Left forelimb (tissue), 1 donor: ENCODE measurements at regions not wholly inside any gene's neighbourhood (a gene's known extent, or its start where the extent isn't known, plus 50 kb on each side); places are given as distances from the start of the nearest gene placed in this dataset.
"Not testable (repeated sequence)": the region's sequence is repeated elsewhere in the genome, so short reads cannot be mapped to it uniquely, and the experiment has no call there.

ENCODE experiments used
- DNase-seq: peaks from one replicate; pipeline ENCODE4 v3.0.0-alpha.2; 2018; ENCODE audit warnings: low spot score

GRCh38 chr6:112581015-112581414 is 233.9 kb downstream of the RFPL4B start:
- DNase-seq: no peak

GRCh38 chr6:112590326-112590725 is 243.2 kb downstream of the RFPL4B start:
- DNase-seq: no peak

- no peak for DNase-seq
These were observed 244.2 kb downstream of the RFPL4B start for GRCh38 chr6:112591329-112591728.

- DNase-seq: no peak
These were observed 245.0 kb downstream of the RFPL4B start for GRCh38 chr6:112592159-112592558.

GRCh38 chr6:112594886-112595594 is 247.9 kb downstream of the RFPL4B start:
- no peak for DNase-seq

GRCh38 chr6:112595841-112596240 is 248.7 kb downstream of the RFPL4B start:
- no peak for DNase-seq

- no peak for DNase-seq
These were observed 250.0 kb downstream of the RFPL4B start for GRCh38 chr6:112597176-112597575.

GRCh38 chr6:112600168-112600567 is 253.0 kb downstream of the RFPL4B start:
- DNase-seq: no peak

- DNase-seq: no peak
These were observed 256.6 kb downstream of the RFPL4B start for GRCh38 chr6:112603726-112604125.

GRCh38 chr6:112606656-112607435 is 259.7 kb downstream of the RFPL4B start:
- no peak for DNase-seq

- DNase-seq: not testable (repeated sequence)
These were observed 261.8 kb downstream of the RFPL4B start for GRCh38 chr6:112608925-112609324.

GRCh38 chr6:112613410-112613809 is 266.3 kb downstream of the RFPL4B start:
- no peak for DNase-seq

GRCh38 chr6:112618849-112619248 is 271.7 kb downstream of the RFPL4B start:
- no peak for DNase-seq

- DNase-seq: no peak
These were observed 273.9 kb downstream of the RFPL4B start for GRCh38 chr6:112620812-112621569.

GRCh38 chr6:112622036-112622435 is 274.9 kb downstream of the RFPL4B start:
- no peak for DNase-seq

GRCh38 chr6:112626468-112627082 is 279.4 kb downstream of the RFPL4B start:
- no peak for DNase-seq

GRCh38 chr6:112634376-112634775 is 287.2 kb downstream of the RFPL4B start:
- DNase-seq: no peak

GRCh38 chr6:112636650-112637262 is 289.6 kb downstream of the RFPL4B start:
- DNase-seq: no peak

GRCh38 chr6:112639391-112639831 is 292.3 kb downstream of the RFPL4B start:
- DNase-seq: no peak

GRCh38 chr6:112640891-112641290 is 293.8 kb downstream of the RFPL4B start:
- no peak for DNase-seq

GRCh38 chr6:112649853-112650252 is 302.7 kb downstream of the RFPL4B start:
- no peak for DNase-seq

- DNase-seq: no peak
These were observed 304.1 kb downstream of the RFPL4B start for GRCh38 chr6:112651239-112651638.
